SK-N-SH treated with all-trans-retinoic acid at 6 μM for 48 hours (cell line): ENCODE measurements at regions not wholly inside any gene's neighbourhood (a gene's known extent, or its start where the extent isn't known, plus 50 kb on each side); places are given as distances from the start of the nearest gene placed in this dataset.

ENCODE experiments used
- BACH2 ChIP-seq: fragments of 250-450 bp; sonication (Bioruptor Pico); IDR thresholded peaks from 2 replicates; pipeline ENCODE4 v1.9.0; 2021; ENCODE audit warnings: mild to moderate bottlenecking, borderline replicate concordance
- ZFP3 ChIP-seq: fragments of 250-450 bp; sonication (Bioruptor Pico); IDR thresholded peaks from 2 replicates; pipeline ENCODE4 v1.5.0; 2020; ENCODE audit warnings: mild to moderate bottlenecking, moderate library complexity

DNA sequence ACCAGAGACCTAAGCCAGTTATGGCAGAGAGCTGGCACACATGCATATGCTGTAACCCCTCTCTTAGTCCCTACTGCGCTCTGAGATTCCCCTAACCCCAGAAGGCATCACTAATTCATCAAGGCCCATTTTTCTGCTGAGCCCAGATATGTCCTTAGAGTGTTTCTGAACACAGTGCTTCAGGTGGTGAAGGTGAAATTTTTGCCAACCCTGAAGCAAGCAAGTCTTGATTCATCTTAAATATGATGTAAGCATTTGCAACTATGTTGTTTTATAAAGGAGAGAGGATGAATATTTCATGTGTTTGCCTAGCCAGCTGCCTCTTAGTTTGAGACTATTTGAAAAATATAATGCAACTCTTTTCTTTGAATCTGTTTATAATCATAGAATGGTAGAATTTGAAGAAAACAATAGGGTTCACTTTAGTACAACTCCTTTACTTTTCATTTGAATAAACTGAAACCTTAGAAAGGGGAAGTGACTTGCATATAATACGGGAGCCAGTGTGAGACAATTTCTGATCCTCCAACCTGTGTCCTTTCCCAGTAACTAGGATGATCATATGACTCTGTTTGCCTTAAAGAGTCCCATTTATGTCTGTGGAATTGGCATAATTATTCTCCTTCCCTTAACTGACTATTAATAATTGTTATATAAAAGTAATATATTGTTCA lies 194.3 kb upstream of the MTNR1B start:
- no peak for TF ChIP-seq BACH2
- TF ChIP-seq ZFP3 (CRISPR knock-in tag) = no peak
